Naive B cell (primary cell): ENCODE measurements at regions not wholly inside any gene's neighbourhood (a gene's known extent, or its start where the extent isn't known, plus 50 kb on each side); places are given as distances from the start of the nearest gene placed in this dataset.

Source experiments
- ATAC-seq, 2 donors: fragments of 150-1000 bp; cut with Tn5 transposase; 2 replicates each; pipeline ENCODE4 v1.10.0; 2021; ENCODE audit warnings: low read depth in 2 of 2, mild to moderate bottlenecking in 2 of 2, moderate library complexity in 2 of 2
- DNase-seq: peaks from one replicate; pipeline ENCODE4 v3.0.0; 2022
- H3K27ac Mint-ChIP-seq, 6 donors: one replicate each; pipeline ENCODE4 v1.8.0; 2020 to 2022; ENCODE audit warnings: mild to moderate bottlenecking in 6 of 6, mixed read lengths in 6 of 6, moderate library complexity in 5 of 6, inconsistent platforms in 2 of 6
- H3K27me3 Mint-ChIP-seq, 3 donors: one replicate each; pipeline ENCODE4 v1.8.0; 2021 to 2022; ENCODE audit warnings: mixed read lengths in 3 of 3, mild to moderate bottlenecking in 1 of 3
- H3K36me3 Mint-ChIP-seq, 2 donors: one replicate each; pipeline ENCODE4 v1.8.0; 2020 to 2022; ENCODE audit warnings: mixed read lengths in 2 of 2, inconsistent platforms in 1 of 2, mild to moderate bottlenecking in 1 of 2
- H3K4me1 Mint-ChIP-seq, 3 donors: one replicate each; pipeline ENCODE4 v1.8.0; 2020 to 2022; ENCODE audit warnings: mixed read lengths in 3 of 3, inconsistent platforms in 1 of 3, mild to moderate bottlenecking in 1 of 3, moderate library complexity in 1 of 3
- H3K4me3 Mint-ChIP-seq, 8 donors: one replicate each; pipeline ENCODE4 v1.8.0; 2020 to 2022; ENCODE audit warnings: mild to moderate bottlenecking in 8 of 8, mixed read lengths in 8 of 8, moderate library complexity in 8 of 8, inconsistent platforms in 2 of 8
- H3K9me3 Mint-ChIP-seq, 7 donors: one replicate each; pipeline ENCODE4 v1.8.0; 2020 to 2022; ENCODE audit warnings: mixed read lengths in 7 of 7, mild to moderate bottlenecking in 5 of 7, inconsistent platforms in 2 of 7, moderate library complexity in 1 of 7

DNA sequence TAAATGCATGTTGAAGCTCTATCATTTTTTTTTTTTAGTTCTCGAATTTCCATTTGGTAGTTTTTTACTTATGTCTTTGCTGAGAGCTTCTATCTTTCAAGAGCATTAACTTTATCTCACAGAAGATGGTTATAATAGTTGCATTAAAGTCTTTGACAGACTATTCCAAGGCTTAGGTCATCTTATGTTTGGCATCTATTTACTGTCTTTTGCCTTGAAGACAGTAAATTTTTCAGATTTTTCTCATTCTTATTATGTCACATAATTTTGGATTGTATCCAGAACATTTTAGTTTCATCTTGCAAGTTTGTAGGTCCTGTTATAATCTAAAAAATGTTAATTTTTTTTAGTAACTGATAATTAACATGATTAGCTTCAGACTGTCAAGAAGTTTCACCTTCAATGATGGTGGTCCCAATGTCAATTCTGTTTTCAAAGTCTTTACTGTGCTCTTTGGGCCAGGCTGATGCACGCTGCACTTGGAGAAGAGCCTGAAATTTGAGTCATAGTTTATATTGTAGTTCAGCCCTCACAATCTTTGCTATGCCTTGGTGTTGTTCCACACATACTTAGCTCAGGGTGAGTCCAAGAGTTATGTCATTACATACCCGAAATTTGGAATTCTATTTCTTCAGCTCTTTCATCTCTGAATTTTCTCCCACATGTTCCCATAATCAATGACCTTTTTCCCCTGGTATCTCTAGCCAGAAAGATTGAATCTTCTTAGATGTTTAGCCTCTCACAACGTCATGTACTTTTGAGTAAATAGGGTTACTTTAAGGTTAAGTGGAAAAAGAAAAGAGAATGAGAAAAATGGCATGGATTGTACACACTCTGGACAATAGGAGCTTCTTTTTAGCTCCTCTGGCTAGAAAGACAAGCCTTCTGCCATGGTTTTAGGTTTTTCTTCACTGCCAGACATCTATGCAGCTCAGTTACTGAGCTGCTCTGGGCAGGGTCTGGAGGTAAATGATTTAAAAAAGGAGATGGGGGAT is 110.3 kb upstream of the BTBD3 start:
- H3K9me3 Mint-ChIP-seq: peaks cover 0 to 3% (median 0%) of the 10 kb centered on the region in 7 donors

DNA sequence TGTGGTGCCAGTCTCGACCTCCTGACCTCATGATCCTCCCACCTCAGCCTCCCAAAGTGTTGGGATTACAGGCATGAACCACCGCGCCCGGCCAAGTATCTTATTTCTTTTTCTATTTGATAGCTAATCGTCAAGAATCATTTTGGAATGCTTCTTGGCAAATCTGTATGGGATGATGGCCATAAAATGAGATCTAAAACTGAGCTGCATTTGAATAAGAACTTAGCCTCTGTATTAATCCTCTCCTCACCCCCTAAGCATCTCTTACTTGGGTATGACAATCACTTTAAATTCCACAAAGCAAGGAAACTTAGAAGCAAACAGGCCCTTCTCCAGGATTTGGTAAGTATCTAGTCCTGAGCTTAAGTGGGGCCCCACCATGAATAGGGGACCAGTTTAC is 108.9 kb upstream of the BTBD3 start:
- H3K27me3 Mint-ChIP-seq: no peaks in the 10 kb centered on the region
- H3K4me1 Mint-ChIP-seq: no peaks in the 10 kb centered on the region
- ATAC-seq (no peak), DNase-seq (no peak)
- H3K9me3 Mint-ChIP-seq: no peaks in the 10 kb centered on the region
- H3K36me3 Mint-ChIP-seq: no peaks in the 10 kb centered on the region
- no peak overlapping the region for H3K27ac Mint-ChIP-seq
- no peak overlapping the region for H3K4me3 Mint-ChIP-seq

More for the DNA sequence above, 110.3 kb upstream of the BTBD3 start:
- Mint-ChIP-seq H3K4me1 (no peaks in the 10 kb centered on the region), H3K27ac (no peak overlapping the region), H3K27me3 (no peaks in the 10 kb centered on the region), H3K4me3 (no peak overlapping the region), H3K36me3 (no peaks in the 10 kb centered on the region)
- DNase-seq (no peak), ATAC-seq (no peak)

DNA sequence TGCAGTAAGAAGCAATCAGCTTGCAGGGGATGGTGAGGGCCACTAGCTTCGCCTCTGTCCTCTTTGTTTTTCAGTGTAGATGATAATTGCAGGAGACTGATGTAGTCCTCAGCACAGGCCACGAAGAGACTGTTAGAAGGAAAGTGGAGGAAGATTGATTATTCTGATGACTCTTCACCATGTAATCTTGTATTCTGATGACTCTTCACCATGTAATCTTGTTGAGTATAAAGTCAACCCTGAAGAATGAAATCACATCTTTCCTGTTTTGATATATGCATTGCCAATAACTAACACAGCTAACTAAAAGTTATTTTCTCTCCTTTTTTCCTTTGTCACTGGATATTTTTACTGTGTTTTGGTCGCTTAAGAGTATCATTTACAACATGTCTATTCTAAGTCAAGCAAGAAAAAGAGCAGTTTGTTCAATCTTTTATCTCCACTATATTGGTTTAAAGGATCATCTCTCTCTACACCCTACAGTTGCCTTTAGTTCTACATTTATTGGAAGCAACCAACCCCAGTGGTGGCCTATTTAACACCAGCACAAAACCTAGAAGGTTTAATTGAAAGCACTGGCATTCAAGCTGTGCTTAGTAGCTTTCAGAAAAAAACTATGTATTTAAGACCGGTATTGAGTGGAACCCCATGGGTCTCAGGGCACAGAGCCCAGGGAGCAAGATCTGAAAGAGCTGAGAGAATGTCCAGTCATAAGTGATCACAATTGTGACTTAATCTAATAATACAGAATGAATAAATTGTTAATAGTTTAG is 107.2 kb upstream of the BTBD3 start:
- ATAC-seq: no peak
- Mint-ChIP-seq H3K9me3 (no peaks in the 10 kb centered on the region), H3K4me3 (no peak overlapping the region), H3K27me3 (no peaks in the 10 kb centered on the region), H3K27ac (no peak overlapping the region), H3K4me1 (no peaks in the 10 kb centered on the region), H3K36me3 (no peaks in the 10 kb centered on the region)
- no peak for DNase-seq

DNA sequence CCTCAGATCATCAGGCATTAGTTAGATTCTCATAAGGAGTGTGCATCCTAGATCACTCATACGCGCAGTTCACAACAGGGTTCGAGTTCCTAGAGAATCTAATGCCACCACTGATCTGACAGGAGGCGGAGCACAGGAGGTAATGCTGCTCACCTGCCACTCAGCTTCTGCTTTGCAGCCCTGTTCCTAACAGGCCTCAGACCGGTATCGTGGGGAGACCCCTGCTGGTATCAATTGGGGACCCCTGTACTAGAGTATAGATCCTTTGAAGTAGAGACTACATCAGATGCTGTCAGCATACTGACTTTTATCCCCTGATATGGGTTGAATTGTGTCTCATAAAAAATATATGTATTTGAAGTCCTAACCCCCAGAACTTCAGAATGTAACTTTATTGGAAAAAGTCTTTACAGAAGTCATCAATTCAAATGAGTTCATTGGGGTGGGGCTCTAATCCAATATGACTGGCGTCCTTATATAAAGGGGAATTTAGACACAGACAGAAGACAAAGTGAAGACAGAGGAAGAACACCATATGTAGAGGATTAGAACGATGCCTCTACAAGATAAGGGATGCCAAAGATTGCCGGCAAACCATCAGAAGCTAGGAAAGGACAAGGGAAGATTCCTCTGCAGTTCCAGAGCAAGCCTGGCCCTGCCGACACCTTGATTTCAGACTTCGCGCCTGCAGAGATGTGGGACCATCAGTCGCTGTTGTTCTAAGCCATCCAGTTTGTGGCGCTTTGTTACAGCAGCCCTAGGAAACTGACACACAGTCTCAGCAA is 104.4 kb upstream of the BTBD3 start:
- no peaks in the 10 kb centered on the region for H3K9me3 Mint-ChIP-seq
- DNase-seq (no peak), ATAC-seq (no peak)
- no peaks in the 10 kb centered on the region for H3K27me3 Mint-ChIP-seq
- H3K36me3 Mint-ChIP-seq: no peaks in the 10 kb centered on the region
- H3K27ac Mint-ChIP-seq: no peak overlapping the region
- H3K4me3 Mint-ChIP-seq: no peak overlapping the region
- no peaks in the 10 kb centered on the region for H3K4me1 Mint-ChIP-seq

DNA sequence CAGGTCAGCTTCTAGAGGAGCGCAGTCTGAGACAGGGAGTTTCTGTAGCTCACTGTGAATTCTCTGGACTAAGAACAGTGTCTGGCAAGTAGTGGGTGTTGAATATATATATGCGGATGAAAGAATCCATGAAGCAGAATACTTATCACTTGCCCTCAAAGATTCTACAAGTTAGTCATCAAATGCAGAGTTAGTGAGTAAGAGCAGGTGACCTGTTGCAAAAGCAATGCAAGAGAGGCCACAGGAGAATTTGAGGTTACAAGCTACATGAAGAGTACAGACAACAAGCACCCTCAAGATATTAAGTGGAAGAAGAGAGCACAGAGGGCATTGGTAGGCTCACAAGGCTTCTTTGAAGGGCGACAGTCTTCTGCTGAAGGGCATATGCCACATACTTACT is 103.4 kb upstream of the BTBD3 start:
- Mint-ChIP-seq H3K4me1 (no peaks in the 10 kb centered on the region), H3K4me3 (no peak overlapping the region), H3K9me3 (peaks cover 0 to 4% (median 0%) of the 10 kb centered on the region in 7 donors), H3K36me3 (no peaks in the 10 kb centered on the region), H3K27ac (no peak overlapping the region), H3K27me3 (no peaks in the 10 kb centered on the region)
- ATAC-seq (no peak), DNase-seq (no peak)

DNA sequence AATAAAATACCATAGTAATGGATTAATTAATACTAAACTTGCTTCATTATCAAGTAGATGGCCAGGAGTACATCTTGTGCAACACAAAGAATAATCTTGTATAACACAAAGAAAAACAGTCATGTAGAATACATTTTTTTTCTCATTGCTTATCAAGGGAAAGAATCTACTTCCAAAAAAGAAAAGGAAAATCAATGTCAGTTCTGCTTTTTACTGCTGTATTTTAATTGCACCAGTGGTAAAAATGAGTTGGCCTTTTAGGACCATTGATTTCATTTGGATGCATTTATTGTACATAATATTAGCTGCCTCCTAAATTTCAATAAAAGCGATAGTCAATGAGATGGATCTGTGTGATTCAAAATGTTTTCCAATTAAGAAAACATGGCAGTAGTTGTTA is 96.9 kb upstream of the BTBD3 start:
- Mint-ChIP-seq H3K4me1 (no peaks in the 10 kb centered on the region), H3K4me3 (no peak overlapping the region), H3K27ac (no peak overlapping the region), H3K27me3 (no peaks in the 10 kb centered on the region), H3K9me3 (peaks cover 0 to 4% (median 0%) of the 10 kb centered on the region in 7 donors), H3K36me3 (no peaks in the 10 kb centered on the region)
- DNase-seq (no peak), ATAC-seq (no peak)

DNA sequence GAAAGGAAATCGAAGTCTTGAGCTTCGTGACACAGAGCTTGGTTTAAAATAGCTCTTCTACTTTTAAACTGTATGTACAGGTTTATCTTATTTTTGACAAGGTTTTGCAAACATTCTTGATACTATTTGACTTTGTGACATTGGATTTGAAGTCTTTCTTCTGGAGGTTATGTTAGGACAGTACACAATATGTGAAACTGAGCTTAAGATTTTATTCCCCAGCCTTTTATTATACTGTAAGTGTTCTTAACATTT is 95.2 kb upstream of the BTBD3 start:
- H3K27ac Mint-ChIP-seq: no peak overlapping the region
- H3K4me3 Mint-ChIP-seq: no peak overlapping the region
- ATAC-seq (no peak), DNase-seq (no peak)
- no peaks in the 10 kb centered on the region for H3K36me3 Mint-ChIP-seq
- no peaks in the 10 kb centered on the region for H3K4me1 Mint-ChIP-seq
- H3K9me3 Mint-ChIP-seq: peaks cover 0 to 8% (median 0%) of the 10 kb centered on the region in 7 donors
- peaks cover 0 to 5% (median 0%) of the 10 kb centered on the region in 3 donors for H3K27me3 Mint-ChIP-seq

DNA sequence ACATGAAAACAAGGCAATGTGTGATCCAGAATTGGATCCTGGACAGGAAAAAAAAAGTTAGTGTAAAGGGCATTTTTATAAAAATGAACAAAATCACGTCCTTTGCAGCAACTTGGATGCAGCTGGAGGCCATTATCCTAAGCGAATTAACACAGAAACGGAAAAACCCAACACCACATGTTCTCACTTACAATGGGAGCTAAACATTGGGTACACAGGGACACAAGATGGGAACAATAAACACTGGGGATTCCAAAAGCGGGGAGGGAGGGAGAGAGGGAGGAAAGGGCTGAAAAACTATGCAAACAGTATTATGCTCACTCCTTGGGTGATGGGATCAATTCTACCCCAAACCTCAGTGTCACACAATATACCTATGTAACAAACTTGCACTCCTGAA is 91.4 kb upstream of the BTBD3 start:
- peaks cover 0 to 5% (median 0%) of the 10 kb centered on the region in 3 donors for H3K27me3 Mint-ChIP-seq
- H3K36me3 Mint-ChIP-seq: no peaks in the 10 kb centered on the region
- H3K9me3 Mint-ChIP-seq: peaks cover 0 to 4% (median 0%) of the 10 kb centered on the region in 7 donors
- ATAC-seq: no peak
- no peaks in the 10 kb centered on the region for H3K4me1 Mint-ChIP-seq
- H3K4me3 Mint-ChIP-seq: no peak overlapping the region
- no peak overlapping the region for H3K27ac Mint-ChIP-seq
- DNase-seq: no peak

DNA sequence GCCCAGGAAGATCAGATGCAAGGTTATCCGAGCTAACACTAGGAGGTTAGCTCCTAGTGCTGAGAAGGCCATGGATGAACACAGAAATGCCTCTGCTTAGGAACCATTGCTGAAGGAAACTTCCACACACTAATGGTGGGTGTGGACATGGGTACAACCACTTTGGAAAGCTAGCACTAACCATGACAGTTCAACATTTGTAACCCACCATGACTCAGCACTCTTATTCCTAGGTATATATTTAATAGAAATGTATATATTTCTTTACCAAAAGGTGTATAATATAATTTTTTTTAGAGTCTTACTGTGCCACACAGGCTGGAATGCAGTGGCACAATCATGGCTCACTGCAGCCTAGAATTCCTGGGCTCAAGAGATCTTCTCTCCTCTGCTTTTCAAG is 85.3 kb upstream of the BTBD3 start:
- no peak for DNase-seq
- Mint-ChIP-seq H3K4me3 (no peak overlapping the region), H3K27me3 (peaks cover 0 to 5% (median 5%) of the 10 kb centered on the region in 3 donors), H3K9me3 (peaks cover 0 to 4% (median 0%) of the 10 kb centered on the region in 7 donors), H3K27ac (no peak overlapping the region), H3K36me3 (no peaks in the 10 kb centered on the region), H3K4me1 (peaks cover 0 to 5% (median 0%) of the 10 kb centered on the region in 3 donors)
- no peak for ATAC-seq

DNA sequence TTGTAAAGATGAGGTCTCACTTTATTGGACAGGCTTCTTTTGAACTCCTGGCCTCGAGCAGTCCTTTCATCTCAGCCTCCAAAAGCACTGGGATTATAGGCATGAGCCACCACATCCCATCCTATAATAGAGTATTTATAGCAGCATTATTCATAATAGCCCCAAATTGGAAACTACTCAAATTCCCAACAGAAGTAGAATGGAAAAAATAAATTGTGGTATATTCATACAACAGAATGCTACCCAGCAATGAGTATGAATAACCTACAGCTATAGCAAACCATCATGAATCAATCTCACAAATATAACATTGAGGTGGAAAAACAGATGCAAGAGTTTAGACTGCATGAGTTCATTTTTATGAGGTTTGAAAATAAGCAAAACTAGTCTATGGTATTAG is 84.8 kb upstream of the BTBD3 start:
- H3K27me3 Mint-ChIP-seq: peaks cover 0 to 5% (median 5%) of the 10 kb centered on the region in 3 donors
- ATAC-seq: no peak
- H3K36me3 Mint-ChIP-seq: no peaks in the 10 kb centered on the region
- H3K4me3 Mint-ChIP-seq: no peak overlapping the region
- H3K9me3 Mint-ChIP-seq: peaks cover 0 to 3% (median 0%) of the 10 kb centered on the region in 7 donors
- DNase-seq: no peak
- H3K4me1 Mint-ChIP-seq: peaks cover 0 to 5% (median 0%) of the 10 kb centered on the region in 3 donors
- no peak overlapping the region for H3K27ac Mint-ChIP-seq

DNA sequence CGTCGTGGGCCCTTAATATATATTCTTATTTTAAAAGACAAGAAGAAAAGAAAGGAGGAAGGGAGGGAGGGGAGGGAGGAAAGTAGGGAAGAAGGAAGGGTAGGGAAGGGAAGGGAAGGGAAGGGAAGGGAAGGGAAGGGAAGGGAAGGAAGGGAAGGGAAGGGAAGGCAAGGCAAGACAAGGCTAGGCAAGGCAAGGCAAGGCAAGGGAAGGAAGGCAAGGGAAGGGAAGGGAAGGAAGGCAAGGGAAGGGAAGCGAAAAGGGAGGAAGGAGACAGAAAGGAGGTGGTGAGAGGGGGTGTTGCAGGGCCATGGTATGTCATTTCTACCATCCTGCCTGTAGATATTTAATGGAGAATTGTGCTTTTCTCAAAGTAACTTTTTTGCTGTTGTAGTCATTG is 83.9 kb upstream of the BTBD3 start:
- H3K4me1 Mint-ChIP-seq: peaks cover 0 to 5% (median 0%) of the 10 kb centered on the region in 3 donors

DNA sequence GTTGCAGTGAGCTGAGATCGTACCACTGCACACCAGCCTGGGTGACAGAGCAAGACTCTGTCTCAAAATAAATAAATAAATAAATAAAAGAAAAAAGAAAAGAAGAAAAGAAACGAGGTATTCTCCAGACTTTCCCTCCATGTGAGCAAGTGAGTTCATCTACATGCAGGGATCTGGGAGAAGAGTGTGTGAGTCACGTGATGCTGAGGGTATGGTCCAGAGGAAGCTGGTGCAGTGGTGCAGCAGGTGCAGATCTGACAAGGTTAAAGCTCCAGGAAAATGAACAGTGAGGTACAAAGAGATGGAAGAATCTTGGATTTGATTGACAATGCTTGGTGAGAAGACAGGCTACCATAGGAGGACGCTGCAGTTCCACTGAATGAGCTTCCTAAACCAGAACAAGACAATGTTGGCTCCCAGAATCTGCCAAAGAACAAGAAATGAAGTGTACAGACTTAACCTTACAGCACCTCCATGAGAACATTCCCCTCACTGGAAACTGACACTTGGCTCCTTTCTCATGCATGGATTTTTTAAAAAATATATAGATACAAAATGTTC is 79.5 kb upstream of the BTBD3 start:
- Mint-ChIP-seq H3K4me1 (peaks cover 0 to 5% (median 0%) of the 10 kb centered on the region in 3 donors), H3K36me3 (no peaks in the 10 kb centered on the region), H3K27ac (no peak overlapping the region), H3K27me3 (peaks cover 0 to 9% (median 5%) of the 10 kb centered on the region in 3 donors), H3K4me3 (no peak overlapping the region), H3K9me3 (peaks cover 0 to 4% (median 0%) of the 10 kb centered on the region in 7 donors)
- DNase-seq (no peak), ATAC-seq (no peak)

More for the DNA sequence above, 83.9 kb upstream of the BTBD3 start:
- Mint-ChIP-seq H3K4me3 (no peak overlapping the region), H3K27ac (no peak overlapping the region), H3K36me3 (no peaks in the 10 kb centered on the region), H3K9me3 (peaks cover 0 to 3% (median 0%) of the 10 kb centered on the region in 7 donors), H3K27me3 (peaks cover 0 to 5% (median 5%) of the 10 kb centered on the region in 3 donors)
- DNase-seq (no peak), ATAC-seq (no peak)

DNA sequence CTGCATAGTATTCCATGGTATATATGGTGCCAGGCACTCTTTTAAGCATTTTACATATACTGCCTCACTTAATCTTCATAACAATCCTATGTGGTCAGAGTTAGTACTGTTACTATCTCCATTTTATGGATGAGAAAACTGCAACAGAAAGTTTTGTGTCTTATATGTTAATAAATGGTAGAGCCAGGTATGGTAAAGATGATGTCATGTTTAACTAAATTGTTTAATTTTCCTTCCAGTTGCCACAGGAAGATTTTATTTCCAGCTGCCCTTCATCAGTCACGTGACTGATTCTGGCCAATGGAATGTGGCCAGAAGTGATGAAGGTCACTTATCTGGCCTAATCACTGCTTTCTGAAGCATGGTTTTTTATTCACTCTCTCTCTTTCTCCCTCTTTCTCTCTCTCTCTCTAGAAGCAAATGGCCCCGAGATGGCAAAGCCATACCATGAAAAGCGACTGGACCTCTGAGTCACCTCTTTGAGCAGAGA is 75.7 kb upstream of the BTBD3 start:
- H3K4me3 Mint-ChIP-seq: no peak overlapping the region
- peaks cover 0 to 4% (median 0%) of the 10 kb centered on the region in 7 donors for H3K9me3 Mint-ChIP-seq
- DNase-seq: no peak
- no peak overlapping the region for H3K27ac Mint-ChIP-seq
- H3K36me3 Mint-ChIP-seq: no peaks in the 10 kb centered on the region
- H3K4me1 Mint-ChIP-seq: no peaks in the 10 kb centered on the region
- peaks cover 0 to 10% (median 0%) of the 10 kb centered on the region in 3 donors for H3K27me3 Mint-ChIP-seq
- no peak for ATAC-seq
